Coronary artery (tissue), 2 donors: ENCODE measurements at regions not wholly inside any gene's neighbourhood (a gene's known extent, or its start where the extent isn't known, plus 50 kb on each side); places are given as distances from the start of the nearest gene placed in this dataset.
"Not testable (repeated sequence)": the region's sequence is repeated elsewhere in the genome, so short reads cannot be mapped to it uniquely, and the experiment has no call there.

Experiments used
- DNase-seq: peaks from one replicate; pipeline ENCODE4 v3.0.0-alpha.2; 2017; ENCODE audit warnings: low spot score
- H3K27ac ChIP-seq, 2 donors: fragments of 200-600 bp; sonication (generic); one replicate each; pipeline ENCODE4 v1.5.1; 2016 to 2019
- H3K4me3 ChIP-seq: fragments of 200-600 bp; sonication (generic); 2 replicates; pipeline ENCODE4 v1.5.1; 2016; ENCODE audit warnings: mild to moderate bottlenecking, moderate library complexity
- CTCF ChIP-seq: fragments of 200-600 bp; sonication (generic); IDR thresholded peaks from one replicate; pipeline ENCODE4 v1.5.1; 2019; ENCODE audit warnings: antibody characterized with exemption

- TF ChIP-seq CTCF: no peak
- Histone ChIP-seq H3K4me3 (no peak overlapping the region), H3K27ac (no peak overlapping the region)
- DNase-seq: no peak
Observed at GRCh38 chr11:134724779-134725140, 312.7 kb upstream of the B3GAT1 start.

GRCh38 chr11:134724106-134724778 lies 312.2 kb upstream of the B3GAT1 start:
- Histone ChIP-seq H3K27ac (no peak overlapping the region), H3K4me3 (no peak overlapping the region)
- no peak for TF ChIP-seq CTCF
- DNase-seq: no peak

GRCh38 chr11:134720691-134721070 lies 308.6 kb upstream of the B3GAT1 start:
- not testable (repeated sequence) for H3K4me3 ChIP-seq, DNase-seq, H3K27ac ChIP-seq

- not testable (repeated sequence) for H3K27ac ChIP-seq, H3K4me3 ChIP-seq
- DNase-seq: peak; percentile 14
Observed at GRCh38 chr11:134719940-134720690, 308.1 kb upstream of the B3GAT1 start.

GRCh38 chr11:134719397-134719796 lies 307.4 kb upstream of the B3GAT1 start:
- peak; percentile 8 for DNase-seq
- Histone ChIP-seq H3K27ac (no peak overlapping the region), H3K4me3 (no peak overlapping the region)
- no peak for TF ChIP-seq CTCF

GRCh38 chr11:134716582-134716981 lies 304.5 kb upstream of the B3GAT1 start:
- no peak for TF ChIP-seq CTCF
- H3K4me3 ChIP-seq: no peak overlapping the region
- DNase-seq: no peak
- no peak overlapping the region for H3K27ac ChIP-seq

- no peak overlapping the region for H3K27ac ChIP-seq
- no peak for TF ChIP-seq CTCF
- peak; percentile 57 for DNase-seq
Observed at GRCh38 chr11:134714021-134714656, 302.1 kb upstream of the B3GAT1 start.

More at GRCh38 chr11:134714021-134714656, 302.1 kb upstream of the B3GAT1 start:
- no peak overlapping the region for H3K4me3 ChIP-seq
